ENCODE measurements at regions not wholly inside any gene's neighbourhood (a gene's known extent, or its start where the extent isn't known, plus 50 kb on each side); places are given as distances from the start of the nearest gene placed in this dataset.

GRCh38 chr2:22812065-22812680, 572.8 kb upstream of the KLHL29 start:
- H3K4me3 ChIP-seq (ENCODE audit: low read length): no peak overlapping the region
- no CpG with 5 or more reads among the region's 2 CpGs for WGBS (ENCODE audit: insufficient coverage, insufficient read length)
- H3K9me3 ChIP-seq (ENCODE audit: control insufficient read depth, insufficient read depth, low read length): no peaks in the 10 kb centered on the region
- H3K4me1 ChIP-seq (ENCODE audit: control insufficient read depth, insufficient read depth, low read length): no peaks in the 10 kb centered on the region
- no peaks in the 10 kb centered on the region for H3K27me3 ChIP-seq (ENCODE audit: control insufficient read depth, insufficient read depth, low read length)
- no peaks in the 10 kb centered on the region for H3K36me3 ChIP-seq (ENCODE audit: control insufficient read depth, insufficient read depth, low read length)
- no peak overlapping the region for H3K27ac ChIP-seq (ENCODE audit: low read length)
- no peak for DNase-seq (ENCODE audit: low read depth, low spot score)

GRCh38 chr2:22817197-22817596, 567.8 kb upstream of the KLHL29 start:
- no peak for DNase-seq (ENCODE audit: low read depth, low spot score)
- H3K27ac ChIP-seq (ENCODE audit: low read length): no peak overlapping the region
- no peak overlapping the region for H3K4me3 ChIP-seq (ENCODE audit: low read length)
- H3K36me3 ChIP-seq (ENCODE audit: control insufficient read depth, insufficient read depth, low read length): no peaks in the 10 kb centered on the region
- H3K9me3 ChIP-seq (ENCODE audit: control insufficient read depth, insufficient read depth, low read length): no peaks in the 10 kb centered on the region
- no peaks in the 10 kb centered on the region for H3K4me1 ChIP-seq (ENCODE audit: control insufficient read depth, insufficient read depth, low read length)
- WGBS (ENCODE audit: insufficient coverage, insufficient read length): no CpG with 5 or more reads among the region's 4 CpGs
- no peaks in the 10 kb centered on the region for H3K27me3 ChIP-seq (ENCODE audit: control insufficient read depth, insufficient read depth, low read length)

DNA sequence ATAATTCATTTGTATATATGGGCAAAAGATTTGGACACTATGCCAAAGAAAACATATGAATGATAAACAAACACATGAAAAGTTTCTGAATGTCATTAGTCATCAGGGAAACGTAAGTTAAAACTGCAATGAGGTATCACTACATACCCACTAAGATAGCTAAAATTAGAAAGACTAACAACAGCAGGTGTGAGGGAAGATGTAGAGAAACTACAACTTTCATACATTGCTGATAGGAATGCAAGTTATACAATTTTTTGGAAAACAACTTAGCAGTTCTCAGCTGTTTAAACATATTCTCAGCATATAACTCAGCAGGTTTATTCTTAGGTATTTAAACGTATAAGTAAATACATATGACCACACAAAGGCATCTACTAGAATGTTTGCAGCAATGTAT, 563.5 kb upstream of the KLHL29 start:
- no CpG with 5 or more reads among the region's 2 CpGs for WGBS (ENCODE audit: insufficient coverage, insufficient read length)
- DNase-seq (ENCODE audit: low read depth, low spot score): no peak
- Histone ChIP-seq H3K27me3 (ENCODE audit: control insufficient read depth, insufficient read depth, low read length) (no peaks in the 10 kb centered on the region), H3K4me3 (ENCODE audit: low read length) (no peak overlapping the region), H3K9me3 (ENCODE audit: control insufficient read depth, insufficient read depth, low read length) (no peaks in the 10 kb centered on the region), H3K4me1 (ENCODE audit: control insufficient read depth, insufficient read depth, low read length) (no peaks in the 10 kb centered on the region), H3K36me3 (ENCODE audit: control insufficient read depth, insufficient read depth, low read length) (no peaks in the 10 kb centered on the region), H3K27ac (ENCODE audit: low read length) (no peak overlapping the region)

- H3K27me3 ChIP-seq (ENCODE audit: control insufficient read depth, insufficient read depth, low read length): no peaks in the 10 kb centered on the region
Measured at GRCh38 chr2:22822835-22823234, 562.1 kb upstream of the KLHL29 start.

GRCh38 chr2:22824618-22825017, 560.4 kb upstream of the KLHL29 start:
- no peak overlapping the region for H3K27ac ChIP-seq (ENCODE audit: low read length)
- no peak overlapping the region for H3K4me3 ChIP-seq (ENCODE audit: low read length)
- WGBS (ENCODE audit: insufficient coverage, insufficient read length): no CpG with 5 or more reads among the region's 4 CpGs
- no peaks in the 10 kb centered on the region for H3K4me1 ChIP-seq (ENCODE audit: control insufficient read depth, insufficient read depth, low read length)
- no peaks in the 10 kb centered on the region for H3K9me3 ChIP-seq (ENCODE audit: control insufficient read depth, insufficient read depth, low read length)
- DNase-seq (ENCODE audit: low read depth, low spot score): no peak
- no peaks in the 10 kb centered on the region for H3K27me3 ChIP-seq (ENCODE audit: control insufficient read depth, insufficient read depth, low read length)
- H3K36me3 ChIP-seq (ENCODE audit: control insufficient read depth, insufficient read depth, low read length): no peaks in the 10 kb centered on the region

More at GRCh38 chr2:22822835-22823234, 562.1 kb upstream of the KLHL29 start:
- DNase-seq (ENCODE audit: low read depth, low spot score): no peak
- no peaks in the 10 kb centered on the region for H3K4me1 ChIP-seq (ENCODE audit: control insufficient read depth, insufficient read depth, low read length)
- H3K4me3 ChIP-seq (ENCODE audit: low read length): no peak overlapping the region
- no peaks in the 10 kb centered on the region for H3K9me3 ChIP-seq (ENCODE audit: control insufficient read depth, insufficient read depth, low read length)
- WGBS (ENCODE audit: insufficient coverage, insufficient read length): no CpG with 5 or more reads among the region's 1 CpG
- H3K36me3 ChIP-seq (ENCODE audit: control insufficient read depth, insufficient read depth, low read length): no peaks in the 10 kb centered on the region
- H3K27ac ChIP-seq (ENCODE audit: low read length): no peak overlapping the region

- H3K4me1 ChIP-seq (ENCODE audit: control insufficient read depth, insufficient read depth, low read length): no peaks in the 10 kb centered on the region
- H3K27me3 ChIP-seq (ENCODE audit: control insufficient read depth, insufficient read depth, low read length): no peaks in the 10 kb centered on the region
- H3K9me3 ChIP-seq (ENCODE audit: control insufficient read depth, insufficient read depth, low read length): no peaks in the 10 kb centered on the region
- no peaks in the 10 kb centered on the region for H3K36me3 ChIP-seq (ENCODE audit: control insufficient read depth, insufficient read depth, low read length)
- no CpG with 5 or more reads among the region's 1 CpG for WGBS (ENCODE audit: insufficient coverage, insufficient read length)
- no peak overlapping the region for H3K27ac ChIP-seq (ENCODE audit: low read length)
- DNase-seq (ENCODE audit: low read depth, low spot score): no peak
- H3K4me3 ChIP-seq (ENCODE audit: low read length): no peak overlapping the region
Measured at GRCh38 chr2:22826703-22827102, 558.3 kb upstream of the KLHL29 start.

- no peaks in the 10 kb centered on the region for H3K27me3 ChIP-seq (ENCODE audit: control insufficient read depth, insufficient read depth, low read length)
- no peaks in the 10 kb centered on the region for H3K36me3 ChIP-seq (ENCODE audit: control insufficient read depth, insufficient read depth, low read length)
- no peaks in the 10 kb centered on the region for H3K9me3 ChIP-seq (ENCODE audit: control insufficient read depth, insufficient read depth, low read length)
- no CpG with 5 or more reads among the region's 5 CpGs for WGBS (ENCODE audit: insufficient coverage, insufficient read length)
- DNase-seq (ENCODE audit: low read depth, low spot score): no peak
- H3K4me3 ChIP-seq (ENCODE audit: low read length): no peak overlapping the region
- H3K4me1 ChIP-seq (ENCODE audit: control insufficient read depth, insufficient read depth, low read length): no peaks in the 10 kb centered on the region
- H3K27ac ChIP-seq (ENCODE audit: low read length): no peak overlapping the region
Measured at GRCh38 chr2:22829791-22830190, 555.2 kb upstream of the KLHL29 start.

DNA sequence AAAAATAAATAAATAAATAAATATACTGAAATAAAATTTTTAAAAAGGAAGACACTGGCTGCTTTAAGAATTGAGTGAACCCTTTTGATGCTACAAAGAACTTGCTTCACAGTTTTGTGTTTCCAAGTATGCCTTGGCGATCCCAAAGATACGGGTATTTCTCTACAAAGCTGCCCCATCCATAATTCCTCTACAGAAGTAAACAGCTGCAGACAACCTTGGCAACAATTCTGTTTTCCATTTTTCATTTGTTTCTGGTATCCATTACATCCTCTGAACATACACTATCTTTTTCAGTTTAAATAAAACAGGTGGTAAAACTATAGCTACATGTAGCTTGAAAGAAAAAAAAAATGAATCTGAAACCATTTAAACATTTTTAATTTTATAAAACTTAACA, 552.8 kb upstream of the KLHL29 start:
- no peaks in the 10 kb centered on the region for H3K36me3 ChIP-seq (ENCODE audit: control insufficient read depth, insufficient read depth, low read length)
- DNase-seq (ENCODE audit: low read depth, low spot score): no peak
- no CpG with 5 or more reads among the region's 2 CpGs for WGBS (ENCODE audit: insufficient coverage, insufficient read length)
- H3K9me3 ChIP-seq (ENCODE audit: control insufficient read depth, insufficient read depth, low read length): no peaks in the 10 kb centered on the region
- no peak overlapping the region for H3K27ac ChIP-seq (ENCODE audit: low read length)
- no peaks in the 10 kb centered on the region for H3K27me3 ChIP-seq (ENCODE audit: control insufficient read depth, insufficient read depth, low read length)
- no peaks in the 10 kb centered on the region for H3K4me1 ChIP-seq (ENCODE audit: control insufficient read depth, insufficient read depth, low read length)
- H3K4me3 ChIP-seq (ENCODE audit: low read length): no peak overlapping the region

- DNase-seq (ENCODE audit: low read depth, low spot score): no peak
- no peak overlapping the region for H3K4me3 ChIP-seq (ENCODE audit: low read length)
- no peaks in the 10 kb centered on the region for H3K9me3 ChIP-seq (ENCODE audit: control insufficient read depth, insufficient read depth, low read length)
- no peaks in the 10 kb centered on the region for H3K4me1 ChIP-seq (ENCODE audit: control insufficient read depth, insufficient read depth, low read length)
- no peaks in the 10 kb centered on the region for H3K36me3 ChIP-seq (ENCODE audit: control insufficient read depth, insufficient read depth, low read length)
- no peak overlapping the region for H3K27ac ChIP-seq (ENCODE audit: low read length)
- H3K27me3 ChIP-seq (ENCODE audit: control insufficient read depth, insufficient read depth, low read length): no peaks in the 10 kb centered on the region
Measured at GRCh38 chr2:22838461-22838860, 546.5 kb upstream of the KLHL29 start.

DNA sequence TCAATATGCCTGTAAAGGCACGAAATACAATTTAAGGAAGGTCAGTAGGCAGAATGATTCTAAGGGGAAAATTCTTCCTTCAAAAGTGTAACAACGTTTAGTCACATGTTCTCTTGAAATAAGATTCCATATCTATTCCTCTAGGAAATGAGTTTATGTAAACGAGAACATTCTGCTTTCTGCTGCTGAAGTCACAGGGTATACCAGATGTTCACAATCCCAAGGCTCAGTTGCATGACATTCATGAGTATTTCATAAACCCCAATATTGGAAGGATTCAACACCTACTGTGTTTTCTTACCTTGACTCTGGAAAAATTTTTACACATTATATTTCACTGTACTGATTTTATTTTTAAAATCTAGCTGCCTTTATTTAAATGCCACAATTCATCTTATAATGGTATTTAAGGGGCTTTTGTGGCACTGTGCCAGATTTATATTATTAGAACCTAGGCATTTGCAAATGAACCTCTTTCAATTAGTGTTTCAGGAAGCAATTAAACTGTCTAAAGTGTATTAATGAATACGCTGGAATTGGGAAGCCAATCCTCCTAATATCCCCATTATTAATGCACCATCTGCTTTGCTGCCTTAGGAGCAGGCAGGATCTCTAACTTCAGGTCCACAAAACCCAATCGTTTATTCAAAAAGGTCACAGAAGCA, 542.6 kb upstream of the KLHL29 start:
- Histone ChIP-seq H3K9me3 (ENCODE audit: control insufficient read depth, insufficient read depth, low read length) (no peaks in the 10 kb centered on the region), H3K4me1 (ENCODE audit: control insufficient read depth, insufficient read depth, low read length) (no peaks in the 10 kb centered on the region), H3K36me3 (ENCODE audit: control insufficient read depth, insufficient read depth, low read length) (no peaks in the 10 kb centered on the region), H3K27me3 (ENCODE audit: control insufficient read depth, insufficient read depth, low read length) (no peaks in the 10 kb centered on the region), H3K27ac (ENCODE audit: low read length) (no peak overlapping the region), H3K4me3 (ENCODE audit: low read length) (no peak overlapping the region)
- no CpG with 5 or more reads among the region's 5 CpGs for WGBS (ENCODE audit: insufficient coverage, insufficient read length)
- no peak for DNase-seq (ENCODE audit: low read depth, low spot score)

GRCh38 chr2:22843919-22844537, 541.0 kb upstream of the KLHL29 start:
- Histone ChIP-seq H3K4me3 (ENCODE audit: low read length) (no peak overlapping the region), H3K27me3 (ENCODE audit: control insufficient read depth, insufficient read depth, low read length) (no peaks in the 10 kb centered on the region), H3K4me1 (ENCODE audit: control insufficient read depth, insufficient read depth, low read length) (no peaks in the 10 kb centered on the region), H3K9me3 (ENCODE audit: control insufficient read depth, insufficient read depth, low read length) (no peaks in the 10 kb centered on the region), H3K36me3 (ENCODE audit: control insufficient read depth, insufficient read depth, low read length) (no peaks in the 10 kb centered on the region), H3K27ac (ENCODE audit: low read length) (no peak overlapping the region)
- no peak for DNase-seq (ENCODE audit: low read depth, low spot score)
- no CpG with 5 or more reads among the region's 1 CpG for WGBS (ENCODE audit: insufficient coverage, insufficient read length)

All from iPS DF 6.9 (cell line).